Naive thymus-derived CD8-positive, alpha-beta T cell (primary cell): ENCODE measurements at regions not wholly inside any gene's neighbourhood (a gene's known extent, or its start where the extent isn't known, plus 50 kb on each side); places are given as distances from the start of the nearest gene placed in this dataset.

Source experiments
- ATAC-seq, 2 donors: fragments of 150-1000 bp; cut with Tn5 transposase in 1 of 2; sonication (Bioruptor Pico), chemical (Tn5 transposase) in 1 of 2; 1 replicate in 1 of 2; 2 replicates in 1 of 2; pipeline ENCODE4 v1.10.0; 2021; ENCODE audit warnings: mild to moderate bottlenecking in 2 of 2, moderate library complexity in 2 of 2
- POLR2A ChIA-PET: fragments of 350-600 bp; sonication (Branson Sonifier 250); formaldehyde crosslinking; loops from one replicate; lab custom pipeline; 2021; ENCODE audit warnings: antibody characterized with exemption; lab: Charles Lee
- DNase-seq, 10 donors: peaks; one replicate each; pipeline versions ENCODE4 v3.0.0 to v3.0.0-alpha.2; 2020 to 2022
- H3K27ac Mint-ChIP-seq, 10 donors: one replicate each; pipeline ENCODE4 v1.8.0; 2020 to 2022; ENCODE audit warnings: mild to moderate bottlenecking in 10 of 10, mixed read lengths in 10 of 10, moderate library complexity in 4 of 10, inconsistent platforms in 1 of 10
- H3K27me3 Mint-ChIP-seq, 5 donors: one replicate each; pipeline ENCODE4 v1.8.0; 2021 to 2022; ENCODE audit warnings: mixed read lengths in 5 of 5
- H3K36me3 Mint-ChIP-seq, 3 donors: one replicate each; pipeline ENCODE4 v1.8.0; 2020 to 2022; ENCODE audit warnings: mixed read lengths in 3 of 3, mild to moderate bottlenecking in 2 of 3, inconsistent platforms in 1 of 3
- H3K4me1 Mint-ChIP-seq, 4 donors: one replicate each; pipeline ENCODE4 v1.8.0; 2021 to 2022; ENCODE audit warnings: mixed read lengths in 4 of 4
- H3K4me3 Mint-ChIP-seq, 10 donors: one replicate each; pipeline ENCODE4 v1.8.0; 2020 to 2022; ENCODE audit warnings: mild to moderate bottlenecking in 10 of 10, mixed read lengths in 10 of 10, moderate library complexity in 6 of 10, inconsistent platforms in 1 of 10
- H3K9me3 Mint-ChIP-seq, 9 donors: one replicate each; pipeline ENCODE4 v1.8.0; 2020 to 2022; ENCODE audit warnings: mixed read lengths in 9 of 9, mild to moderate bottlenecking in 3 of 9, inconsistent platforms in 1 of 9, moderate library complexity in 1 of 9

DNA sequence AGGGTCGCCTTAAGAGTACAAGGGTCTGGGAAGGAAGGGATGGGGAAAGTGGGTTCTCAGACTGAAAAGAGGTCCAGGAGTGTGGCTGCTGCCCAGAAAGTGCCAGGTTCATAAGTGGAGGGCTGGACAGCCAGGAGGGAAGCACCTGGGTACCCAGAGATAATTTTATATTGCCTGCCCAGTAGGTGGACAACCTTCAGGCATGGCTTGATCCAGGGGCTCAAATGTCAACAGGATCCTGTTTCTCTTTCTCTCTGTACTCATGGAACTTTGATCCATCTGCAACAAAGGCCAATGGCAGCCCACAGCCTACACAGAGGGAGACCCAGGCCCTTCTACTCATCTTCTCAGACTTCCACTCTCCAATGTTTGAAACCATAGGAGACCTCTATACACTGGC lies 80.5 kb upstream of the GRK3 start:
- POLR2A ChIA-PET: no interaction called here
- no peaks in the 10 kb centered on the region for H3K4me1 Mint-ChIP-seq
- H3K9me3 Mint-ChIP-seq: peaks cover 0 to 5% (median 0%) of the 10 kb centered on the region in 9 donors
- peak overlapping the region in 1 of 10 donors; percentile 73 for H3K27ac Mint-ChIP-seq
- DNase-seq (no peak), ATAC-seq (no peak)
- peaks cover 19 to 45% (median 21%) of the 10 kb centered on the region in 3 donors for H3K36me3 Mint-ChIP-seq
- H3K4me3 Mint-ChIP-seq: no peak overlapping the region
- H3K27me3 Mint-ChIP-seq: no peaks in the 10 kb centered on the region

DNA sequence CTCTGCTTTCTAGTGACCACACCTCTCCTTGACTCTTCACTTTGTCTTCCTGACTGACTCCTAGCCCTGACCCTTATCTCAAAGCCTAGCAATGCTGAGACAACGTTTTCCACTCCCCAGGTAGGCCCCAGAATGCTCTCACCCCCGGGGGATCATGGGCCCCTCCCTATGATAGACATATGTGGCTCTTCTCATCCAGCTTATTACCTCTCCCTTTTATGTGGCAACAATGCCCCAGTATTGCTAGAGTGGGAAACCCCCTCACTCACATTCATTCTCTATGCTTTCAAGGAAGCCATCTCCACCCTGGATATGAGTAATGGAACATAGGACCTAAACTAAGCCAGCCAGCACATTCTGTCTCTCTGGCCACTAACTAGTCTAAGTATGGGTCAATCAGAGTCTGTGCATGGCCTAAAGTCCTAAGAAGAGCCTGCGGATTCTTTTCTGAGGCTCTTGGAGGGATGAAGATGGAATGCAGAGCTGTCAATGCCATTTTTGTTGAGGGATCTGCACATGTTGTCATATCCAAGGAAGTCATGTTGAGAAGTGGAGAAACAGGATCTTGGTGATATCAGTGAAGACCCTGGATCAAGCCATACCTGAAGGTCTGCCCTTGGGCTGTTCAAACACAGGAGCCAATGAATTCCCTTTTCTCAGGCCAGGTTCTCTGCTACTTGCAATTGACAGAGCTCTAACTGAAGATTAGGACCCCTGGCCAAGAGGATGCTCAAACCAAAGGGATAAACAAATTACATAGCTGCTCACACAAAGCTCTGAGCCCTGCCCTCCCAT lies 79.8 kb upstream of the GRK3 start:
- H3K9me3 Mint-ChIP-seq: peaks cover 0 to 5% (median 0%) of the 10 kb centered on the region in 9 donors
- no peak overlapping the region for H3K4me3 Mint-ChIP-seq
- peak overlapping the region in 1 of 10 donors; percentile 19 for H3K27ac Mint-ChIP-seq
- H3K4me1 Mint-ChIP-seq: no peaks in the 10 kb centered on the region
- ATAC-seq: no peak
- no peaks in the 10 kb centered on the region for H3K27me3 Mint-ChIP-seq
- POLR2A ChIA-PET: no interaction called here
- H3K36me3 Mint-ChIP-seq: peaks cover 19 to 48% (median 23%) of the 10 kb centered on the region in 3 donors
- DNase-seq: no peak

DNA sequence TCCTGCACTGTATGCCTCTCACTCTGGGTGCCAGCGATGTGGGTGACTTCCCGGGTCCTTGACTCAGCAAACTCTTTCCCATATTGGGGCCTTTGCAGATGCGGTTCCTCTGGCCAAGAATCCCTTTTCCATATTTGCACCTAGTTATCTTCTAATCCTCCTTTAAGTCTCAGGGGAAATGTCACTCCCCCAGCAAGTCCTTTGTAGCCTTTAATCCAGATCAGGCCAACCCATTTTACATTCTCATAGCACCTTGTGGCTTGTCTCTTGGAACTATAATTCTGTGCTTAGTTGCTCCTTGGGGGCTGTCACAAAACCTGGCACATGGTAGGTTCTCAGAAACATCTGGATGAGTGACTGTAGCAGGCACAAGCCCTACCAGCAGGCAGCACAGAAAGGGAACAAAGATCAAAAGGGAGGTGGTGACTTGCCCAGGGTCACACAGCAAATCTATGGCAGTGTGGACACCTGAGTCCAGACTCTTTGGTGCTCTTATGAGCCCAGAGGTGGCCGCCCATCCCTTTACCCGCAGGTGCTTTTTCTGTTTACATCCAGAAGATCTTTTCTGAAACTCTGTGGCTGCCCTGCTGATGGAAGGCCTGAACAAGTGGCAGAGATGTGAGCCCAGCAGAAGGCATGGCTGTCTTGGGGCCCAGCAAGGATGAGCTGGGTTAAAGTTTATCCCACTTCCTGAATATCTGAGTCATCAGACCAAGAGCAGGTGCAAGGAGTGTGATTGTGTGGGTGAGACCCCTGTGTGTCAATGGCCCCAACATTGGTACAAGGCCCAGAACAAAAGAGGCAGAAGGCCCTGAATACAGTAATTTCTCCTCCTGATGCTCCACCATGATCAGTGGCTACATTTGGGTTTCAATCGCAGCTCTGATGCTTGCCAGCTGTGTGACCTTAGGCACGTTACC lies 78.6 kb upstream of the GRK3 start:
- Mint-ChIP-seq H3K4me3 (no peak overlapping the region), H3K9me3 (peaks cover 0 to 5% (median 0%) of the 10 kb centered on the region in 9 donors), H3K27ac (peak overlapping the region in 1 of 10 donors; percentile 86), H3K27me3 (no peaks in the 10 kb centered on the region), H3K36me3 (peaks cover 15 to 52% (median 33%) of the 10 kb centered on the region in 3 donors), H3K4me1 (no peaks in the 10 kb centered on the region)
- POLR2A ChIA-PET: no interaction called here
- no peak for ATAC-seq
- no peak for DNase-seq

DNA sequence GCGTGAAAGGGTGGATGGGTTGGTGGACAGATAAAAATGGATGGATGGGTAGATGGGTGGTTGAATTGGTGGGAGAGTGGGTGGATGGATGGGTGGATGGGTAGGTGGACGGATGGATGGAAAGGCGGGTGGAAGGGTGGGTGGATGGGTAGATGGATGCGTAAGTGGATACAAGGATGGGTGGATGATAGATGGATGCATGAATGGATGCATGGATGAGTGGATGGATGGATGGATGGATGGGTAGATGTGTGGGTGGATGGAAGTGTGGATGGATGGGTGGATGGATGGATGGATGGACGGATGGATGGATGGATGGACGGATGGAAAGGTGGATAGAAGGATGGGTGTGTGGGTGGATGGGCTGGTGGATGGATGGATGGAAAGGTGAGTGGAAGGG lies 77.0 kb upstream of the GRK3 start:
- H3K36me3 Mint-ChIP-seq: peaks cover 5 to 43% (median 28%) of the 10 kb centered on the region in 3 donors
- DNase-seq (no peak), ATAC-seq (no peak)
- POLR2A ChIA-PET: no interaction called here
- no peaks in the 10 kb centered on the region for H3K27me3 Mint-ChIP-seq
- peaks cover 0 to 5% (median 0%) of the 10 kb centered on the region in 9 donors for H3K9me3 Mint-ChIP-seq
- H3K27ac Mint-ChIP-seq: no peak overlapping the region
- no peaks in the 10 kb centered on the region for H3K4me1 Mint-ChIP-seq
- H3K4me3 Mint-ChIP-seq: no peak overlapping the region

DNA sequence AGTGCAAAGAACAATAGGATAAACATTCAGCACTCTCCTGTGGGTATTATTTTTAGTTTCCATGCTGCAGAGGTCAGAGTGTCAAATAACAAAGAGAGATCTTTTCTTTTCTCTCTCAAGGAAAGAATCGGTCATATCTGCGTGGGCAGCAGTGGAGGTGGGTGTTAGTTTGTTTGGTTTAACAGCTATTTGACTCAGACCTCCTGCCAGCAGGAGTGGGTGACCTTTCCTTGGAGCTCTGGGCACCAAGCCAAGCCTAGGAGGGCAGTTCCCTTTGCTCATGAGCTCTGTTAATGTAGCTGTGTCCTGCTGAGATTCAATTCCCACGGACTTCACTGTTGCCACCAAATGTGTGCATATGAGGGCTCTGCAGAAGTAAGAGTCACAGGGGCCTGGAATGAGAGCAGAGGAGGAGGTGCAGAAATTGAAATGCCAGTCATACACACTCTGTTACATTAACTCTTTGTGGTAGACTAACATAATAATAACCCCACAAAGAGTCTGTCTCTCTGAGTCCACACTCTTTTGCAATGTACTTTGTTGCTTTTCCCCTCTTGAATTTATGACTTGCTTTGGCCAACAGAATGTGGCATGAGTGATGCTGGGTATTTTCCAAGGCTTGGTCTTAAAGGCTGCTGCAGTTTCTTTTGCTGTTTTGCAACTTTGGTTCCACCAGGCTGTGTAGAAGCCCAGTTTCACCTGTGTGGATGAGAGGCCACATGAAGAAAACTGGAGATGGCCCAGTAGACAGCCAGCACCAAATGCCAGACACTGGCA lies 76.0 kb upstream of the GRK3 start:
- H3K27me3 Mint-ChIP-seq: peaks cover 0 to 3% (median 0%) of the 10 kb centered on the region in 5 donors
- POLR2A ChIA-PET: no interaction called here
- DNase-seq (no peak), ATAC-seq (no peak)
- no peaks in the 10 kb centered on the region for H3K4me1 Mint-ChIP-seq
- H3K9me3 Mint-ChIP-seq: peaks cover 0 to 5% (median 0%) of the 10 kb centered on the region in 9 donors
- H3K27ac Mint-ChIP-seq: no peak overlapping the region
- no peak overlapping the region for H3K4me3 Mint-ChIP-seq
- H3K36me3 Mint-ChIP-seq: peaks cover 5 to 39% (median 27%) of the 10 kb centered on the region in 3 donors

DNA sequence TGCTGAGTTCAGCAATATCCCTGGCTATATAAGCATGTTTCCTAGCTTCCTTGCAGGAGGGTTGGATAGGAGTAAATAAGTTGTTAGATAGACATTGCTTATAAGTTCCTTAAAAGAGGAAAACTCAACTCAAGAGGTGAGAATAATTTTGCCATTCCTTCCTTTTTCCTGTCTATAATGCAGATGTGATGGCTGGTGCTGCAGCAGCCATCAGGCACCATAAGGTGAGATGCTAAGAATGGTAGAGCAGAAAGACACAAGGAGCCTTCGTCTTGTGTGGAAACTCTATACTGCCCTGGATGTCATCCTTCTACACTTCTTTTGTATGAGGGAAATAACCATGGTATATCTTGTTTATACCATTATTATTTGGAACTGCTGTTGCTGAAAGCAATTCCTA lies 74.5 kb upstream of the GRK3 start:
- DNase-seq (no peak), ATAC-seq (no peak)
- Mint-ChIP-seq H3K36me3 (peaks cover 4 to 27% (median 16%) of the 10 kb centered on the region in 3 donors), H3K27me3 (peaks cover 0 to 18% (median 9%) of the 10 kb centered on the region in 5 donors), H3K4me1 (peaks cover 0 to 2% (median 0%) of the 10 kb centered on the region in 4 donors), H3K27ac (no peak overlapping the region), H3K9me3 (peaks cover 0 to 5% (median 0%) of the 10 kb centered on the region in 9 donors), H3K4me3 (no peak overlapping the region)
- POLR2A ChIA-PET: interaction anchor here (0.6 kb wide), 1 partner anchor 76 kb away, joined by 3 read pairs; no protein-coding TSS in a partner anchor

DNA sequence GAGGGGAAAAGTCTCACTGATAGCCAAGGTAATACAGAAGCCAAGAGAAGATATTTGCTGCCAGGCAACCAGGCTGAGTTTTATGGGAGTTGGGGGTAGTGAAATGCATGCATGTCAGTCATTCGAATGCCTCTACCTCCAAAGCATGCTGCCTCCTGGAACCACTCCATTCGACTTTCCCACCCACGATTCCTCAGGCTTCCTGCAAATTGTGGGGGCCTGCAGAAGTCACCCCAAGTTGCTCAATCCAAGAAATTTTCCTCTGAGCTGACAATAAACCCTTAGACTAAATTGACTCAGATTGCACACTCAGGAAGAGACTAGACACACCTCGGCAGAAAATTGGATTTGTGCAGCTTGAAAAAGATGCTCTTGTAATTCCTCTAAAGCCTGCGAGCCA lies 73.6 kb upstream of the GRK3 start:
- Mint-ChIP-seq H3K27me3 (peaks cover 0 to 22% (median 12%) of the 10 kb centered on the region in 5 donors), H3K9me3 (peaks cover 0 to 5% (median 0%) of the 10 kb centered on the region in 9 donors), H3K4me1 (peaks cover 0 to 2% (median 0%) of the 10 kb centered on the region in 4 donors), H3K27ac (no peak overlapping the region), H3K4me3 (no peak overlapping the region), H3K36me3 (peaks cover 6 to 26% (median 12%) of the 10 kb centered on the region in 3 donors)
- POLR2A ChIA-PET: no interaction called here
- DNase-seq: no peak
- ATAC-seq: no peak

DNA sequence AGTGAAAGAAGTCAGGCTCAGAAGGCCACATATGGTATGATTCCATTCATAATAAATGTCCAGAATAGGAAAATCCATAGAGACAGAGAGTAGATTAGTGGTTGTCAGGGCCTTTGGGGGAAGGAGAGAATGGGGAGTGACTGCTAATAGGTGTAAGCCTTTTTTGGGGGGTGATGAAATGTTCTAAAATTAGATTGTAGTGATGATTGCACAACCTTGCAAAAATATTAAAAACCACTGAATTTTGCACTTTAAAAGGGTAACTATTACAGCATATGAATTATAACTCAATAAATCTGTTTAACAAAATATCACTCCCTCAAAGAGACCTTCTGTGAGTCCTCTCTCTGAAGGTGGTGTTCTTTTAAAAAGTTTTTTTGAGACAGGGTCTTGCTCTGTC lies 72.3 kb upstream of the GRK3 start:
- no peak for ATAC-seq
- Mint-ChIP-seq H3K27ac (no peak overlapping the region), H3K36me3 (peaks cover 6 to 26% (median 12%) of the 10 kb centered on the region in 3 donors), H3K4me1 (peaks cover 0 to 2% (median 0%) of the 10 kb centered on the region in 4 donors), H3K4me3 (no peak overlapping the region), H3K9me3 (peaks cover 0 to 5% (median 0%) of the 10 kb centered on the region in 9 donors), H3K27me3 (peaks cover 0 to 22% (median 12%) of the 10 kb centered on the region in 5 donors)
- POLR2A ChIA-PET: no interaction called here
- DNase-seq: no peak

DNA sequence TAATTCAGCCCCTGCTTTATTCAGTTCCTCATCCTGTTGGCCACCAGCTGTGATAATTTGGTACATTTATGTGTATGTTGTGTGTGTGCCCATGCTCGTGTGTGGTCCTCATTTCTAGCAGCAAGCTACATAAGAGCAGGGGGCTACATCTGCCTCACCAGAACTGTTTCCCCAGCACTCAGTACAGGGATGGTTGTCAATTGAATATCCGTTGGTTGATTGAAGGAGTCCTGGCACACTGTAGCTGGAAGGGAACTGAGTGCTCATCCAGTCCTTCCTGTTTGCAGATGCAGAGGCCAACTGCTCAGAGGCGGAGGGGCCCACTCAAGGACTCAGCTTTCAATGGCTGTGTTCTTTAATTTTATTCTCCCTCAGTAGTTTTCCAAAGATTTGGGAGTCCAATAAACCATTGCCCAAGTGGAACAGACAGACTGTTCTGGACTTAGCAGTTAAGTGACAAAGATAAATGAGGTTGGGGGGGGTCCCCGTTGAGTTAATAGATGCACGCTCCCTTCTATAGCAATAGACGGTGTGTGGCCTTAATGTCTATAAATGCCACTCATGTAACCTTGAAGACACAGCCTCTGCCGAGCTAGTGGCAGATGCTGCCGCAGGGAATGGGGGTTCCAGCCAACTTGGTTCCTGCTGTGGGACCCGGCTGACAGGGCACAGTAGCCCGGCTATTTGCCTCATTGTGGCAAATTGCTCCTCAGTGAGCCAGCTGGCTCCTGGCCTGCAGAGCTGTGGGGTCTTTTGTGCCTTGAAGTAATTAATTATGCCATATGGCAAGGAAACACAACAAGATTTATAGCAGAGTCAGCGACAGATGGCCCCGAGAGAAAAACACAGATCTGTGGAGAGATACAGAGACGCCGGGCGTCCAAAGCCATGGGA lies 71.4 kb upstream of the GRK3 start:
- Mint-ChIP-seq H3K27ac (no peak overlapping the region), H3K9me3 (peaks cover 0 to 5% (median 0%) of the 10 kb centered on the region in 9 donors), H3K36me3 (peaks cover 6 to 25% (median 12%) of the 10 kb centered on the region in 3 donors), H3K27me3 (peaks cover 0 to 22% (median 12%) of the 10 kb centered on the region in 5 donors), H3K4me3 (no peak overlapping the region), H3K4me1 (peaks cover 0 to 2% (median 0%) of the 10 kb centered on the region in 4 donors)
- ATAC-seq (no peak), DNase-seq (no peak)
- POLR2A ChIA-PET: no interaction called here

DNA sequence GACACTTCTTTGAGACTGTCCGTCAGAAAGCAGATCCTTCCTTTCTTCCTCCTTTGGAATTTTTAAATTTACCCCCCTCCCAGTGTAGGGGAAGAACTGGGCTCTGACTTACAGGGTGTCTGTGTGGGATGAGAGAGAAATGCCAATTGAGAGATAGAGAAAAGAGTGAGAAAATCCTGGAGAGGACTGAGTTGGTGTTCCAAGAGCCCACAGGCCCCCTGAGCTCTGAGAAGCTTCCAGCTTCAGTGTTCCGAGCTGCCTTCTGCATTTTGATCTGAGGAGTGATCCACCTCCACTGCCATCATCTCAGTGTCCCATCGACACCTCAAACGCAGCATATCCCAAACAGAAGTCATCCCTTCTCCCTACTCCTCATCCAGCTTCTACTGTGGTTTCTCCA lies 70.7 kb upstream of the GRK3 start:
- Mint-ChIP-seq H3K9me3 (peaks cover 0 to 5% (median 0%) of the 10 kb centered on the region in 9 donors), H3K27me3 (peaks cover 0 to 22% (median 12%) of the 10 kb centered on the region in 5 donors), H3K4me1 (peaks cover 0 to 2% (median 0%) of the 10 kb centered on the region in 4 donors), H3K27ac (no peak overlapping the region), H3K36me3 (peaks cover 6 to 24% (median 12%) of the 10 kb centered on the region in 3 donors), H3K4me3 (no peak overlapping the region)
- ATAC-seq: no peak
- no peak for DNase-seq
- POLR2A ChIA-PET: no interaction called here

DNA sequence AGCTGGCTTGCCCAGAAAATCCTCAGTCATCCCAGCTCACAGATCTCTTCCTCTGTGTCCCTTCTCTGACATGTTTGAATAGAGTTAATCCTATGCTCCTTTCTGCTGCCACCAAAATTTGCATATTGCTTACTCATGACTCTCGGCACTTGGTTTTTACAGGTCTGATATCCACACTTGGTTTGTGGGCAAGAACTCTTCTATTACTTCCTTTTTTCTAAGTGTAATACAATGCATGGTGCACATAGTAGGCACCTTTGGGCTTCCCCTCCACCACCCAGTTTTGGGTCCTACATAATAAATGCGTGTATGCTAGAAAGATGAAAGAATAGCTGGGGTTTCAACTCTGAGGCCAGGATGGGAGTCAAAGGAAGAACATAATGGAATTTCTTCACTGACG lies 69.7 kb upstream of the GRK3 start:
- Mint-ChIP-seq H3K4me1 (peaks cover 0 to 2% (median 0%) of the 10 kb centered on the region in 4 donors), H3K36me3 (peaks cover 6 to 17% (median 10%) of the 10 kb centered on the region in 3 donors), H3K27ac (peak overlapping the region in 2 of 10 donors; percentile 17 to 53), H3K4me3 (no peak overlapping the region), H3K9me3 (peaks cover 0 to 4% (median 0%) of the 10 kb centered on the region in 9 donors), H3K27me3 (peaks cover 0 to 22% (median 12%) of the 10 kb centered on the region in 5 donors)
- DNase-seq (no peak), ATAC-seq (no peak)
- POLR2A ChIA-PET: no interaction called here
